H9 (cell line): ENCODE measurements at regions not wholly inside any gene's neighbourhood (a gene's known extent, or its start where the extent isn't known, plus 50 kb on each side); places are given as distances from the start of the nearest gene placed in this dataset.

Experiments
- DNase-seq: peaks from one replicate; pipeline ENCODE4 v3.0.0-alpha.2; 2017
- H2AFZ ChIP-seq: one replicate; pipeline ENCODE4 v1.6.1; 2013; ENCODE audit warnings: mild to moderate bottlenecking, low read length, control low read depth, moderate library complexity
- H2AK5ac ChIP-seq: 2 replicates; pipeline ENCODE4 v1.6.1; 2013; ENCODE audit warnings: low read length, control low read depth, mixed read lengths; ENCODE audit not compliant: insufficient read length
- H2BK120ac ChIP-seq: one replicate; pipeline ENCODE4 v1.6.1; 2013; ENCODE audit warnings: low read depth, mild to moderate bottlenecking, low read length, control low read depth, inconsistent platforms; ENCODE audit not compliant: poor library complexity, severe bottlenecking
- H2BK12ac ChIP-seq: 2 replicates; pipeline ENCODE4 v1.6.1; 2013; ENCODE audit warnings: low read length, control low read depth, mixed read lengths, low read depth; ENCODE audit not compliant: insufficient read length
- H2BK15ac ChIP-seq: 2 replicates; pipeline ENCODE4 v1.6.1; 2013; ENCODE audit warnings: low read depth, low read length, control low read depth
- H2BK20ac ChIP-seq: one replicate; pipeline ENCODE4 v1.6.1; 2013; ENCODE audit warnings: low read depth, mild to moderate bottlenecking, low read length, control low read depth, inconsistent platforms; ENCODE audit not compliant: poor library complexity, severe bottlenecking
- H2BK5ac ChIP-seq: 2 replicates; pipeline ENCODE4 v1.6.1; 2013; ENCODE audit warnings: low read length, control low read depth, mixed read lengths; ENCODE audit not compliant: insufficient read length
- H3K14ac ChIP-seq: 2 replicates; pipeline ENCODE4 v1.6.1; 2013; ENCODE audit warnings: low read length, control low read depth; ENCODE audit not compliant: insufficient read depth
- H3K18ac ChIP-seq: 2 replicates; pipeline ENCODE4 v1.6.1; 2013; ENCODE audit warnings: low read depth, mild to moderate bottlenecking, mixed read lengths, low read length, control low read depth; ENCODE audit not compliant: insufficient read length
- H3K23ac ChIP-seq: 2 replicates; pipeline ENCODE4 v1.6.1; 2013; ENCODE audit warnings: low read length, control low read depth, mixed read lengths, low read depth; ENCODE audit not compliant: insufficient read length
- H3K23me2 ChIP-seq: 2 replicates; pipeline ENCODE4 v1.6.1; 2013; ENCODE audit warnings: low read depth, mild to moderate bottlenecking, mixed read lengths, low read length, control low read depth; ENCODE audit not compliant: insufficient read length, poor library complexity, severe bottlenecking
- H3K27ac ChIP-seq: 2 replicates; pipeline ENCODE4 v1.5.1; 2013; ENCODE audit warnings: low read length, control low read depth, mixed read lengths, low read depth; ENCODE audit not compliant: insufficient read length
- H3K27me3 ChIP-seq: 2 replicates; pipeline ENCODE4 v1.6.1; 2013; ENCODE audit warnings: low read length, control low read depth, inconsistent platforms; ENCODE audit not compliant: insufficient read depth
- H3K4ac ChIP-seq: 2 replicates; pipeline ENCODE4 v1.6.1; 2013; ENCODE audit warnings: low read depth, mild to moderate bottlenecking, control low read depth, inconsistent platforms, low read length, moderate library complexity
- H3K4me1 ChIP-seq: 2 replicates; pipeline ENCODE4 v1.6.1; 2013; ENCODE audit warnings: low read length, control low read depth, inconsistent platforms; ENCODE audit not compliant: insufficient read depth
- H3K4me2 ChIP-seq: 2 replicates; pipeline ENCODE4 v1.6.1; 2013; ENCODE audit warnings: low read length, control low read depth, mixed read lengths; ENCODE audit not compliant: insufficient read length, insufficient read depth
- H3K56ac ChIP-seq: 2 replicates; pipeline ENCODE4 v1.6.1; 2013; ENCODE audit warnings: low read depth, mild to moderate bottlenecking, mixed read lengths, low read length, control low read depth; ENCODE audit not compliant: insufficient read length
- H3K79me1 ChIP-seq: 2 replicates; pipeline ENCODE4 v1.6.1; 2013; ENCODE audit warnings: low read depth, mild to moderate bottlenecking, moderate library complexity, low read length, control low read depth, inconsistent platforms; ENCODE audit not compliant: insufficient read depth, poor library complexity, severe bottlenecking
- H3K79me2 ChIP-seq: 2 replicates; pipeline ENCODE4 v1.6.1; 2013; ENCODE audit warnings: low read length, control low read depth, inconsistent platforms; ENCODE audit not compliant: insufficient read depth
- H3K9ac ChIP-seq: 2 replicates; pipeline ENCODE4 v1.6.1; 2013; ENCODE audit warnings: low read length, control low read depth, mixed read lengths; ENCODE audit not compliant: insufficient read length; ENCODE audit errors: extremely low read depth
- H3K9me3 ChIP-seq: one replicate; pipeline ENCODE4 v1.6.1; 2013; ENCODE audit warnings: low read depth, low read length, inconsistent platforms; ENCODE audit not compliant: control insufficient read depth
- H3T11ph ChIP-seq: one replicate; pipeline ENCODE4 v1.6.1; 2013; ENCODE audit warnings: mild to moderate bottlenecking, low read length, control low read depth, inconsistent platforms
- H4K20me1 ChIP-seq: one replicate; pipeline ENCODE4 v1.6.1; 2013; ENCODE audit not compliant: control insufficient read depth, insufficient read length, insufficient read depth
- H4K5ac ChIP-seq: 2 replicates; pipeline ENCODE4 v1.6.1; 2013; ENCODE audit warnings: low read depth, mild to moderate bottlenecking, mixed read lengths, low read length, control low read depth; ENCODE audit not compliant: insufficient read length
- H4K8ac ChIP-seq: replicated peaks from 2 replicates; pipeline ENCODE4 v1.6.1; 2013; ENCODE audit warnings: low read length, control low read depth, mixed read lengths, low read depth; ENCODE audit not compliant: insufficient read length
- H4K91ac ChIP-seq: 2 replicates; pipeline ENCODE4 v1.6.1; 2013; ENCODE audit warnings: low read depth, mild to moderate bottlenecking, moderate library complexity, mixed read lengths, low read length, control low read depth; ENCODE audit not compliant: insufficient read length
- H3K27ac Mint-ChIP-seq, 3 experiments: 2 replicates in 2 of 3; 3 replicates in 1 of 3; pipeline ENCODE4 v1.8.0; 2020 to 2021; ENCODE audit warnings: mixed read lengths in 3 of 3, mild to moderate bottlenecking in 1 of 3, moderate library complexity in 1 of 3
- H3K27me3 Mint-ChIP-seq: 2 replicates; pipeline ENCODE4 v1.8.0; 2021; ENCODE audit warnings: low read depth, mild to moderate bottlenecking, moderate library complexity, mixed read lengths
- H3K36me3 Mint-ChIP-seq, 3 experiments: 2 replicates in 2 of 3; 3 replicates in 1 of 3; pipeline ENCODE4 v1.8.0; 2020 to 2021; ENCODE audit warnings: low read depth in 3 of 3, mixed read lengths in 3 of 3; ENCODE audit not compliant: insufficient read depth in 1 of 3
- H3K4me1 Mint-ChIP-seq, 2 experiments: 2 replicates each; pipeline ENCODE4 v1.8.0; 2020; ENCODE audit warnings: mixed read lengths in 2 of 2
- H3K4me3 Mint-ChIP-seq, 2 experiments: 2 replicates in 1 of 2; 3 replicates in 1 of 2; pipeline ENCODE4 v1.8.0; 2020 to 2021; ENCODE audit warnings: mild to moderate bottlenecking in 2 of 2, mixed read lengths in 2 of 2, moderate library complexity in 1 of 2
- H3K9me3 Mint-ChIP-seq, 2 experiments: 2 replicates in 1 of 2; 3 replicates in 1 of 2; pipeline ENCODE4 v1.8.0; 2020; ENCODE audit warnings: mild to moderate bottlenecking in 2 of 2, mixed read lengths in 2 of 2, moderate library complexity in 1 of 2
- CTCF ChIP-seq: fragments of 200-600 bp; sonication (generic); conservative IDR thresholded peaks from 3 replicates; pipeline ENCODE4 v1.8.0; 2021; ENCODE audit warnings: antibody characterized with exemption, mild to moderate bottlenecking
- WGBS: extraction: QIAGEN DNeasy Blood & Tissue Kit; methylation state at CpG from one replicate; pipeline ENCODE4 v1.1.7; 2013; ENCODE audit warnings: missing lambda C conversion rate, low lambda C conversion rate, mixed read lengths; ENCODE audit not compliant: insufficient read length; ENCODE audit errors: extremely low coverage; 5-methylcytosine and 5-hydroxymethylcytosine counted together

- no peaks in the 10 kb centered on the region for H3K23me2 ChIP-seq
- no peak overlapping the region for H3K4ac ChIP-seq
- no peak overlapping the region for H3K56ac ChIP-seq
- no CpG with 5 or more reads among the region's 2 CpGs for WGBS
- no peaks in the 10 kb centered on the region for H3K27me3 ChIP-seq
- H2BK20ac ChIP-seq, result no peak overlapping the region
- H4K8ac ChIP-seq, result no peak overlapping the region
- Mint-ChIP-seq H3K27me3 (no peaks in the 10 kb centered on the region; the same call in 1 of the 2 replicates), H3K4me1 (peaks cover 14% of the 10 kb centered on the region in 2 experiments), H3K36me3 (peaks cover 0 to 6% (median 0%) of the 10 kb centered on the region in 3 experiments; a peak in 1 of 7 replicates), H3K9me3 (peaks cover 9% of the 10 kb centered on the region in 2 experiments; a peak in 4 of 5 replicates), H3K27ac (no peak overlapping the region), H3K4me3 (no peak overlapping the region)
- no peaks in the 10 kb centered on the region for H3K79me2 ChIP-seq
- H3K79me1 ChIP-seq, result no peaks in the 10 kb centered on the region
- H2AFZ ChIP-seq, result no peak overlapping the region
- no peak overlapping the region for H3K9ac ChIP-seq
- no peak overlapping the region for H3K18ac ChIP-seq
- H3K4me1 ChIP-seq, result no peaks in the 10 kb centered on the region
- no peaks in the 10 kb centered on the region for H4K20me1 ChIP-seq
- no peak overlapping the region for H3K14ac ChIP-seq
- H3T11ph ChIP-seq, result no peak overlapping the region
- H2BK120ac ChIP-seq, result no peak overlapping the region
- H2BK5ac ChIP-seq, result no peak overlapping the region
- H3K4me2 ChIP-seq, result no peak overlapping the region
- no peak overlapping the region for H2BK12ac ChIP-seq
- TF ChIP-seq CTCF, result no peak
- no peak overlapping the region for H4K5ac ChIP-seq
- H2AK5ac ChIP-seq, result no peak overlapping the region
- H4K91ac ChIP-seq, result no peak overlapping the region
- no peak for DNase-seq
- H3K23ac ChIP-seq, result no peak overlapping the region
- no peak overlapping the region for H2BK15ac ChIP-seq
- H3K9me3 ChIP-seq, result no peaks in the 10 kb centered on the region
- no peak overlapping the region for H3K27ac ChIP-seq
These were observed 103.9 kb upstream of the FHL2 start for GRCh38 chr2:105502625-105503334.
